Neural cell (in vitro differentiated cells): ENCODE measurements at regions not wholly inside any gene's neighbourhood (a gene's known extent, or its start where the extent isn't known, plus 50 kb on each side); places are given as distances from the start of the nearest gene placed in this dataset.

Source experiments
- CTCF ChIP-seq: fragments of 450-650 bp; IDR thresholded peaks from 2 replicates; pipeline ENCODE4 v1.5.1; 2014; ENCODE audit warnings: antibody characterized with exemption, mild to moderate bottlenecking, moderate library complexity; ENCODE audit not compliant: poor library complexity, severe bottlenecking
- EP300 ChIP-seq: fragments of 450-650 bp; conservative IDR thresholded peaks from 2 replicates; pipeline ENCODE4 v1.6.1; 2014; ENCODE audit warnings: antibody characterized with exemption, mild to moderate bottlenecking, moderate library complexity; ENCODE audit not compliant: poor library complexity, severe bottlenecking
- POLR2AphosphoS5 ChIP-seq: IDR thresholded peaks from 2 replicates; pipeline ENCODE4 v1.6.1; 2012
- TAF1 ChIP-seq: IDR thresholded peaks from 2 replicates; pipeline ENCODE4 v1.6.1; 2012; ENCODE audit warnings: low read depth

- no peak for TF ChIP-seq TAF1
- TF ChIP-seq CTCF, result no peak
- no peak for TF ChIP-seq POLR2AphosphoS5
- TF ChIP-seq EP300, result no peak
These were observed 147.4 kb upstream of the FGF13 start for GRCh38 chrX:138858951-138859350.
